GM21526 (cell line): ENCODE measurements at regions not wholly inside any gene's neighbourhood (a gene's known extent, or its start where the extent isn't known, plus 50 kb on each side); places are given as distances from the start of the nearest gene placed in this dataset.
"Not testable (repeated sequence)": the region's sequence is repeated elsewhere in the genome, so short reads cannot be mapped to it uniquely, and the experiment has no call there.

Source experiments
- ATAC-seq: cut with Tn5 transposase; IDR thresholded peaks from one replicate; pipeline ENCODE4 v1.9.1; 2021; ENCODE audit warnings: moderate library complexity; ENCODE audit not compliant: unreplicated experiment, low FRiP score

DNA sequence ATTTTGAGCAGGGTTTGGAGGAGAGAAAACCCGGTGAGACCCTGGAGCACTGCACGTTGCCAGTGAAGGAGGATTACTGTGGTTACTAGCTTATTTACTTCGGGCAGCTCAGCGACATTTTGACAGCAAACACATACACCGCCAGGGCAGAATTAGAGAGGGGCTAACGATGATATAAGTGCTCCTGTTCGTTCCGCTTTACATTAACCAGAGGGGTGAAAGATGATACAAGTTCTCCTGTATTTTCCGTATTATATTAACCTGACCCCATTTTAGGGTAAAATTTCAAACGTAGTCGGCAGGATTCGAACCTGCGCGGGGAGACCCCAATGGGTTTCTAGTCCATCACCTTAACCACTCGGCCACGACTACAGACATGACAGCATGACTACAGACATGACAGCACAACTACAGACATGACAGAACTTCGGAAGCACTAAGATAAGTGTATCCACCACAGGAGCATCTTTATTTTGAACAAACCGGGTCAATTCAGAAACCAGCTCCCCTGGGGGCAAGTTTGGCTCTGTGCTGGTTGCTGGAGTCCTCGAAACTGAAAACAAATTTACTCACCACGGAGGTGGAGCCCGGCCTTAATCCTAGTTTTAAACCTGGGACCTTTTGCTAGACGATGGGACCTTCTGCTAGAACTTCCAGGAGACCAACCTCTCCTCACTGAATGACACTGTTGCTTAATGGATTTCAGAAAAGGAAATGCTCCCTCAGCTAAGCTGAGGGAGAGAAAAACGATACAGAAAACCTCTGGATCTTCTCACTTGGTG, 80.4 kb upstream of the ZNF184 start:
- ATAC-seq = peak; percentile 63

DNA sequence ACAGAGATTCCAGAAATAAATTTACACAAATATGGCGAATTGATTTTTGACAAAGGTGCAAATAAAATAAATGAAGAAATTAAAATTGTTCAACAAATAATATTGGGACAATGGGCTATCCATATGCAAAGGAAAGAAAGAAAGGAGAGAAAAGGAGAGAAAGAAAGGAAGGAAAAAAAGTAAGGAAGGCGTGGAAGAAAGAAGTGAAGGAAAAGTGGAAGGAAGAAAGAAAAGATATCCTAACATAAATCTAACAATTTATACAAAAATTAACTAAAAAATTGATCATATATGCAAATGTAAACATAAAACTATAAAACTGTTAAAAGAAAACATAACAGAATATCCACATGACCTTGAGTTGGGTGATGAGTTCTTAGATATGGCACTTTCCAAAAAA, 78.7 kb upstream of the ZNF184 start:
- no peak for ATAC-seq

DNA sequence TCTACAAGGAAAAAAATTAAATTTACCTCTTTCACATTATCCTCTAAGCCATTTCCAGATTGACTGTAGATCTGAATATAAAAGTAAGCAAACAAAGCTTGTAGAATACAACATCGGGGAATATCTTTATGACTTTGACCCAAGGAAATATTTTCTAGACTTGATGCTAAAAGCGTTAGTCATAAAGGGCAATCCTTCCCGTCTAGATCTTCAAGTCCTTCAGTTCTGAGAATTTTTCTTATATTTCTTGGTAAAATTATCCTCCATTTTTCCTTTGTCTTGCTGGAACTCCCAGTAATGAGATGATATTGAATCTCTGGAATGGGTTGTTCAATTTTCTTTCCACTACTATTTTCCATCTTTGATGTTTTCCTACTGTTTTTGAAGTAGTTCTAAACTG, 77.8 kb upstream of the ZNF184 start:
- ATAC-seq = no peak

DNA sequence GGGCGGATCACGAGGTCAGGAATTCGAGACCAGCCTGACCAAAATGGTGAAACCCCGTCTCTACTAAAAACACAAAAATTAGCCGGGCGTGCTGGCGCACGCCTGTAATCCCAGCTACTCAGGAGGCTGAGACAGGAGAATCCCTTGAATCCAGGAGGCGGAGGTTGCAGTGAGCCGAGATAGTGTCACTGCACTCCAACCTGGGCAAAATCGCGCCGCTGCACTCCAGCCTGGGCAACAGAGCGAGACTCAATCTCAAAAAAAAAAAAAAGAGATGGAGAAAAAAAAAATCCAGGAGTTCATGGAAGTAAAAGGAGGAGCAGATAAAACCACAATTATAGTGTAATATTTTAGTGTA, 76.3 kb upstream of the ZNF184 start:
- ATAC-seq = not testable (repeated sequence)

DNA sequence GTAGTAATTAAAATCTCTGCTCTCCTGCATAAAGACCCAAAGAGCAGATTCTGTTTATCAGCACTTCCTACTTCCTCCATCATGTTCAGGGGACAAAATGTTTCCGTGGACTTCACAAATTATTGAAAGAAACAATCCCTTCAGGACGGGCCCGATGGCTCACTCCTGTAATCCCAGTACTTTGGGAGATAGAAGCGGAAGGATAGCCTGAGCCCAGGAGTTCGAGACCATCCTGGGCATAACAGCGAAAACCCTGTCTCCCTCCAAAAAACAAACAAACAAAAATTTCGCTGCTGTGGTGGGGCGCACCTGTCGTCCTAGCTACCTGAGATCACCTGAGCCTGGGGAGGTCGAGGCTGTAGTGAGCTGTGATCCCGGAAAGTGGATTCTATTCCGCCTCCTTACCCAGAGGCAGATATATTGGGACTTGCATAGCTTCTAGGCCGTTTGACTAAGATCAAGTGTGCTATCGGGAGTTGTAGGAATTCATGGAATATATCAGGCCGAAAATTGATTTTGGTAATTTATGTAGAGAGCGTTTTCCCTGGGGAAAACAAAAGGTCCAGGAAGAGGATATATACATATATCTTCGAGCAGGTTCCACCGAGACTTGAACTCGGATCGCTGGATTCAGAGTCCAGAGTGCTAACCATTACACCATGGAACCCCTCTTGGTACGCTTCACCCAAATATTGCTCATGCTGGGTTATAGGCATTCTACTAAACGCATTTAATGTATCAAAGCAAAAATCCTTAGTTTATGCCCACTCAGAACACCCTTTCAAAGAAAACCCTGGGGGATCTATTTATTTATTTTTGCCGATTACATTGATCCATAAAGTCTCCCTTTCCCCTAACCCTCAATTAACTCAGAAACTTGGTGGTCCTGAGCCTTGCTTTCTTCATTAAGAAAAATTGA, 74.5 kb upstream of the ZNF184 start:
- no peak for ATAC-seq

DNA sequence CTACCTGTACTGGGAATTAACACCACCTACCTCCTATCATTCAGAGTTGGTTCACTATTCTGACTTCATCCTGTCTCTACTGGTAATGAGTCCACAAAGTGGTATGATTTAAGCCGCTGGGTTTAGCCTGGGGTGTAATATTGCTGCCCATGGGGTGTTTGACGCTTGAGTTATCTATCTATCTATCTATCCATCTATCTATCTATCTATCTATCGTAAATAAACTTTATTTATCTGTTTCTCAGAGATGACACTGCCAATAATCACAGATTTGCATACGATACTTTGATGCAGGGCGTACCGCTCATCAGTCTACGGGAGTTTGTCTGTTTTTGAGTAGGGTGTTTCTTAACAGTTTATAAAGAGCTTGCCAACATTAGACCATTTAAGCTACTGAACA, 73.6 kb upstream of the ZNF184 start:
- no peak for ATAC-seq

DNA sequence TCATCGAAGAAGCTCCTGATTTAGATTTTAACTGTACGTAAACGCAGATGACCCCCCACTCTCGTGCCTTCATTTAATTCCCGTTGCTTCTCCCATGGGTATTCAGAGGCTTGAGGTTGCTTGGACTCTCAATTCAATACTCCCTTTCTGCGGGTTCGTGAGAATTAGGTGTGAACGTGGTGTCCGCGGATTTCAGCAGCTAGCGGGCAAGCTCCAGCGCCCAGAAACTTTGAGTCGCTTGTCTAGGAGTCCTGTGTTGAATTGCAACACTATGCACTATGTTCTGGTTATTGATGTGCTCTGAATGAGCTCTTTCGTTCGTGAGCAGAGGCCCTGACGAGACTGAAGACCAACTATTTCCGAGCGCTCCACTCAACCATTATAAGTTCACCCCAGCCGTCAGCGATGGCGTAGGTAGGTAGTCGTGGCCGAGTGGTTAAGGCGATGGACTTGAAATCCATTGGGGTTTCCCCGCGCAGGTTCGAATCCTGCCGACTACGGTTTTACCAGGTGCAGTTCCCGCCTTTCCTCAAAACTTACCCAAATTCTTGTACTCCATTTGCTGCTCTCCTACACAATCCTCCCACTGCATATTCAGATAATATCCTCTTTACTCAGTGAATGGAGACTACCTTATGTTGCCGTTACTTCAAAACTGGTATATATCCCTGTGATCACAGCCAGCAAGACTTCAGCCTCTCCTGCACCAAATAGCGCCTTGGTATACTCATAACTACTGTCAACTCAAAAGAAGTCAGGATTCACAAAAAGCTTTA, 72.6 kb upstream of the ZNF184 start:
- no peak for ATAC-seq

DNA sequence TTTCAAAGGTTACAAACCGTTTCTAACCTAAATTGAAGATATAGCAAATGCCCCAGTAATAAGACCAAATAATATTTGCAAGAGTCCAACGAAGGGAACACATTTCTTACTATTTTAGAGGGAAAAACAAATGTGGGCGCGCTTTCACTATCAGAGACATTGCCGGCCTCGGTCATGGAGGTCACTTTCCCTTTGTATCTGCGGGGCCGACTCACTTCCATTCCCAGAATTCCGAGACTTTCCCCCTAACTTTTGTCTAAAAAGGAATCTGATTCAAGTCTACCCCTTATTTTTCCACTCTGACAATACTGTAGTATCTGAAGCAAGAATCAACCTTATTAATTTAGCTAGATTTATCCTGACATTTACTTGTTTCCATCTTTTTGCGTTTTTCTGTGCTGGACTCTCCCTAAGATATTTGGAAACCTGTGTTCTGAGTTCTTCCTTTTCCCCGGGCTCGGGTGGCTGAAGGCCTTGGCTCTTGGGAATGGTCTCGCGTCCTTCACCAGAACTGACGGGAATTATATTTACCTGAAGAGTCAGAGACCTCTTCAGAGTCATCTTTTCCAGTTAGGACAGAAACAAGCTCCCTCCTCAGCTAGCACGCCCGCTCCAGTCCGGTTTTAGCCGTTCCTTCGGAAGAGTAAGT, 71.8 kb upstream of the ZNF184 start:
- no peak for ATAC-seq

DNA sequence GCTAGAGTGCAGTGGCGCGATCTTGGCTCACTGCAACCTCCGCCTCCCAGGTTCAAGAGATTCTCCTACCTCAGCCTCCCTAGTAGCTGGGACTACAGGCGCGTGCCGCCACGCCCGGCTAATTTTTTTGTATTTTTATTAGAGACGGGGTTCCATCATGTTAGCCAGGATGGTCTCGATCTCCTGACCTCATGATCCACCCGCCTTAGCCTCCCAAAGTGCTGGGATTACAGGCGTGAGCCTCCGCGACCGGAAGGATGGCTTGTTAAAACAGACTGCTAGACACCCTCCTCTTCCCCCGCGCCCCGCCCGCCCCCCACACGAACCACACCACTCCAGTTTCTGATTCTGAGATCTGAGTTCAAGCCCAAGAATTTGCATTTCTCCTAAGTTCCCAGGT, 71.2 kb upstream of the ZNF184 start:
- not testable (repeated sequence) for ATAC-seq

DNA sequence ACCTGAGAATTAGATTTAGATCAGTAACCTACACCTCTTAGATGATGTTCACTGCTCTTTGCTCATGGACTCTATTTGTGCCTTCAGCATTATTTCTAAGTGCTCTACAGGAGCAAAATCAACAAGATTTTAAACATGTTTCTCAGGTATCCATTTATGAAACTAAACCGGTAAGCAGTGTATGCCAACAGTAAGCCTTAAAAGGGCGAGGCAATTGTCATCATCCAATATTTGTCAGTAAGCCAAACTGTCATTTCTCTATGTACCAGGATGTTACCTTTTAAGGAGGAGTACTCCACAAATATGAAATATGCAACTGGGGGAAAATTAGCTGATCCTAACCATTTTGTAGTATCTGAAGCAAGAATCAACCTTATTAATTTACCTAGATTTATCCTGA, 69.6 kb upstream of the ZNF184 start:
- ATAC-seq = no peak

DNA sequence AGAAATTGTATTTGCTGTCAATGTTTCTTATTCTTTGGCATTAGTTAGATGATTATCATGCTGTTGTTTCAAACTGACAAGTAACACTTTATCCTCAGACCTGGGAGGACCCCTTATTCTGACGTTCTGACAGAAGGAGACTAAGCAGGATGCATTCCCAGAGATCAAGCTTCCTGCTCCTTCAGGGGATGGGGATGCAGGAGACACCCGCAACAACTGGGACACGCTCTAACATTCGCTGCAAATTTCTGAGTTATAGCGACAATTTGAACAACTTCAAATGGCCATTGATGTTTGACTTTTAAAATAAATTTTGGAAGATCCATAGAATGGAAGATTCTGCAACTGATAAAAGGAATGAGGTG, 69.0 kb upstream of the ZNF184 start:
- ATAC-seq = no peak

DNA sequence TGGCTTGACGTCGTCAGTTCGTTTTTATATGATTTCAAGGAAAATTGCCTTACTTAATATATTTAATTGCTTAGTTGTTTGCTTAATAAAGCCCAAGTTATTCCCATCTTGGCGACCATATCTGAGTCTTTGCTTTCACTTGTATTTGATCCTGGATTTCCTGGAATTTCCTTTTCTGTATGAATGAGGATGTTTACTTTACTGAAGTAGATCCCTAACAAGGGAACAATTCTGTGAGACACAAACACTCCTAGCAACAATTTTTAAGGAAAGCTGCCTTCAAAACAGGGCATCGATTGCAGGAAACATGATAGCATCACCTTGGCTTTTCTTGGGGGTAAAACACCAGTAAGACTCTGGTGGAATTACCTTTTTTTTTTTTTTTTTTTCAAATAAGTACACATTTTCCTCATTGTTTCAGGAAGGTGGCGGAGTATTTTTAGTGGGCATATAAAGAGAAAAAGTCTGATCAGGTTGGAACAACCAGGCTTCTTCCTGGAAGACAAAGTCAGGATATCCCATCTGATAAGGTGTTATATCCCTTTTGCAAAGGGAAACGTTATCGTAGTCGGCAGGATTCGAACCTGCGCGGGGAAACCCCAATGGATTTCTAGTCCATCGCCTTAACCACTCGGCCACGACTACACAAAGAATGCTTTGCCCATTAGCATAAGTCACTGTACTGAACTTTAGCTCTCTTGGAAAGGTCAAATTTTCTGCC, 68.5 kb upstream of the ZNF184 start:
- no peak for ATAC-seq

DNA sequence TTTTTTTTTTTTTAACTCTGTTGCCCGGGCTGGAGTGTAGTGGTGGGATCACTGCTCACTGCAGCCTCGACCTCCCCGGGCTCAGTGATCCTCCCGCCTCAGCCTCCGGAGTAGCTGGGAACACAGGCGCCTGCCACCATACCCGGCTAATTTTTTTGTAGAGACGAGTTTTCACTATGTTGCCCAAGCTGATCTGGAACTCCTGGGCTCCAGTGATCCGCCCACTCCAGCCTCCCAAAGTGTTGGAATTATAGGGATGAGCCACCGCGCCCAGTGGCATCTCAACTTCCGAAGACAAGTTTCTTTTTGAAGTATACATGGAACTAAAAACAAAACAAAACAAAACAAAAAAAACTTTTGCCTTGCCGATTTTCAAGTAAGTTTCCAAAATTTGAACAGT, 66.6 kb upstream of the ZNF184 start:
- ATAC-seq = no peak

DNA sequence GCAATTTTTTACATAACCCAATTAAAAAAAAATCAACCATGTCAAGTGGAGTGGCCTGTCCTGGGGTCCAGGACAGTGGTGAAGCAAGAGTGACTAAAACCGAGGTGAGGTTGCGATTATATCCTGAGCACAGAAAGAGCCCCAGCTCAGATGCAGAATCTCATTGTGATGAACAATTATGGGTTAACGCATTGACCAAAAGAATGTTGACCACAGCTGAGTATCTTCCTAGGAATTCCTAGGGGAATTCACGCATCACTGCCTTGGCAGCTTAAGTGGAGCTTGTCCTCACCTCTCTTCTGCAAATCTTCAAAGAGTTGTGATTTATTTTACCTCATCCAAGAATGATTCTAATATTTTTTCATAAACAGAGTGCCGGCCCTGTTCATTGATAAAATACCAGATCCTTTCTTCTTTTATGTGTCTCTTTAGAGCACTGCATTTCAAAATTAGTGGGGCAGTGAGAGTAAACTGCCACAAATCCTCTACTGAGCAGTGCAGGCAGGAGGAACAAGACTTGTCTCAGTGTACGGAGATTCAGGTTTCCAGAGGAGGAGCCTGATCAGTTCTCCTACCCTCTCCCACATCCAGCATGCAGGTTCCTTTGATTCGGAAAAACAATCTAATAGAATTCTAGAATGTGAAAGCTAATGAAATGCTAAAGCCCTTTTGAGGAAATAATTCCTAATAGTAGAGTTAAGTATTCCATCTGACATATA, 60.1 kb upstream of the ZNF184 start:
- no peak for ATAC-seq

DNA sequence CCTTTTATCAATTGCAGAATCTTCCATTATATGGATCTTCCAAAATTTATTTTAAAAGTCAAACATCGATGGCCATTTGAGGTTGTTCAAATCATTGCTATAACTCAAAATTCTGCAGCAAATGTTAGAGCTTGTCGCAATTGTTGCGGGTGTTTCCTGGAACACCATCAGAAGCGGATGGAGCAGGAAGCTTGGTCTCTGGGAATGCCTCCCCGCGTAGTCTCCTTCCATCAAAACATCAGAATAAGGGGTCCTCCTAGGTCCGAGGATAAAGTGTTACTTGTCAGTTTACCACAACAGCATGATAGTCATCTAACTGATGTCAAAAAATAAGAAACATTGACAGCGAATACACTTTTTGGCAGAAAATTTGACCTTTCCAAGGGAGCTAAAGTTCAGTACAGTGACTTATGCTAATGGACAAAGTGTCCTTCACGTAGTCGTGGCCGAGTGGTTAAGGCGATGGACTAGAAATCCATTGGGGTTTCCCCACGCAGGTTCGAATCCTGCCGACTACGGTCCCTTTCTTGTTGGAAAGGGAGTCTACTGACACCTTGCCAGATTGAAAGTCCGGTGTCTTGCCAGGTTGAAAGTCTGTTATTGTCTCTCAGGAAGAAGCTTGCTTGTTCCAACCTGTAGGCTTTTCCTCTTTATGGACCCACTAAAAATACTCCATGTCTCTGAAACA, 59.0 kb upstream of the ZNF184 start:
- ATAC-seq = no peak

DNA sequence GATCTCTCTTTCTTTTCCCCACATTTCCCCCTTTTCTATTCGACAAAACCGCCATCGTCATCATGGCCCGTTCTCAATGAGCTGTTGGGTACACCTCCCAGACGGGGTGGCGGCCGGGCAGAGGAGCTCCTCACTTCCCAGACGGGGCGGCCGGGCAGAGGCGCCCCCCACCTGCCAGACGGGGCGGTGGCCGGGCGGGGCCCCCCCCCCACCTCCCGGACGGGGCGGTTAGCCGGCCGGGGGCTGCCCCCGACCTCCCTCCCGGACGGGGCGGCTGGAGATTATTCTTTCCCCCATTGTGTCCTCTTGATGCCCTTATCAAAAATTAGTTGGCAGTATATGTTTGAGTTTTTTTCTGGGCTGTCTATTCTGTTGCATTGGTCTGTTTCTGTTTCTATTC, 56.9 kb upstream of the ZNF184 start:
- not testable (repeated sequence) for ATAC-seq

DNA sequence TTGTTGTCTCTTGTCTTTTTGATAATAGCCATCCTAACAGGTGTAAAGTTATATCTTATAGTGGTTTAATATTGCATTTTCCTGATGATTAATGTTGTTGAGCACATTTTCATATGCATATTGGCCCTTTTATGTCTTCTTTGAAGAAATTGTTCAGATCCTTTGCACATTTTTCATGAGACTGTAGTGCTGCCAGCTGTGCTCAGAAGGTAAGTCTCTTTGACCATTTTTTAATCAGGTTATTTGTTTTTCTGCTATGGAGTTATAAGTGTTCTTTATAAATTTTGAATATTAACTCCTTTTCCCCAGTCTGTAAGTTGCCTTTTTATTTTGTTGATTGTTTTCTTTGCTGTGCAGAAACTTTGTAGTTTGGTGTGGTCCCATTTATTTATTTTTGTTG, 55.8 kb upstream of the ZNF184 start:
- ATAC-seq = no peak
